GM12891 (cell line): ENCODE measurements at regions not wholly inside any gene's neighbourhood (a gene's known extent, or its start where the extent isn't known, plus 50 kb on each side); places are given as distances from the start of the nearest gene placed in this dataset.

ENCODE experiments used
- PAX5 ChIP-seq: IDR thresholded peaks from 2 replicates; pipeline ENCODE4 v1.6.1; 2011; ENCODE audit warnings: low read length, moderate library complexity, mild to moderate bottlenecking; ENCODE audit not compliant: insufficient read depth, severe bottlenecking
- POLR2A ChIP-seq: IDR thresholded peaks from 2 replicates; pipeline ENCODE4 v1.6.1; 2011; ENCODE audit warnings: low read depth, low read length, control low read depth
- POLR2AphosphoS5 ChIP-seq: IDR thresholded peaks from 2 replicates; pipeline ENCODE4 v1.6.1; 2011; ENCODE audit warnings: low read depth, low read length, control low read depth
- POU2F2 ChIP-seq: IDR thresholded peaks from 2 replicates; pipeline ENCODE4 v1.6.1; 2011; ENCODE audit warnings: low read depth, mild to moderate bottlenecking, control low read depth, low read length, moderate library complexity
- TAF1 ChIP-seq: IDR thresholded peaks from 2 replicates; pipeline ENCODE4 v1.6.1; 2011; ENCODE audit warnings: low read depth, low read length, control low read depth

GRCh38 chrX:63453571-63453970, 102.4 kb upstream of the SPIN4 start:
- TF ChIP-seq PAX5 (no peak), POLR2AphosphoS5 (no peak), POU2F2 (no peak), POLR2A (no peak), TAF1 (no peak)
